Muscle layer of colon (tissue), 2 donors: ENCODE measurements at regions not wholly inside any gene's neighbourhood (a gene's known extent, or its start where the extent isn't known, plus 50 kb on each side); places are given as distances from the start of the nearest gene placed in this dataset.
"Not testable (repeated sequence)": the region's sequence is repeated elsewhere in the genome, so short reads cannot be mapped to it uniquely, and the experiment has no call there.

Source experiments
- H3K27ac ChIP-seq: one replicate; pipeline ENCODE4 v1.7.0; 2013; ENCODE audit warnings: low read depth, mild to moderate bottlenecking, low read length, moderate library complexity
- H3K27me3 ChIP-seq, 2 donors: one replicate each; pipeline ENCODE4 v1.7.0; 2013; ENCODE audit warnings: low read length in 2 of 2, mild to moderate bottlenecking in 2 of 2; ENCODE audit not compliant: insufficient read depth in 2 of 2, control insufficient read depth in 1 of 2
- H3K36me3 ChIP-seq: one replicate; pipeline ENCODE4 v1.7.0; 2013; ENCODE audit warnings: mild to moderate bottlenecking, low read length; ENCODE audit not compliant: insufficient read depth
- H3K4me1 ChIP-seq: one replicate; pipeline ENCODE4 v1.7.0; 2013; ENCODE audit warnings: mild to moderate bottlenecking, low read length; ENCODE audit not compliant: insufficient read depth
- H3K4me3 ChIP-seq, 2 donors: one replicate each; pipeline ENCODE4 v1.7.0; 2013; ENCODE audit warnings: low read length in 2 of 2, low read depth in 1 of 2, mild to moderate bottlenecking in 1 of 2, moderate library complexity in 1 of 2
- H3K9ac ChIP-seq: one replicate; pipeline ENCODE4 v1.7.0; 2013; ENCODE audit warnings: low read length
- H3K9me3 ChIP-seq: one replicate; pipeline ENCODE4 v1.7.0; 2013; ENCODE audit warnings: mild to moderate bottlenecking, low read length
- donor health status: abdominal sarcoma.
- donor health status: Adenocarcinoma of cecum.

DNA sequence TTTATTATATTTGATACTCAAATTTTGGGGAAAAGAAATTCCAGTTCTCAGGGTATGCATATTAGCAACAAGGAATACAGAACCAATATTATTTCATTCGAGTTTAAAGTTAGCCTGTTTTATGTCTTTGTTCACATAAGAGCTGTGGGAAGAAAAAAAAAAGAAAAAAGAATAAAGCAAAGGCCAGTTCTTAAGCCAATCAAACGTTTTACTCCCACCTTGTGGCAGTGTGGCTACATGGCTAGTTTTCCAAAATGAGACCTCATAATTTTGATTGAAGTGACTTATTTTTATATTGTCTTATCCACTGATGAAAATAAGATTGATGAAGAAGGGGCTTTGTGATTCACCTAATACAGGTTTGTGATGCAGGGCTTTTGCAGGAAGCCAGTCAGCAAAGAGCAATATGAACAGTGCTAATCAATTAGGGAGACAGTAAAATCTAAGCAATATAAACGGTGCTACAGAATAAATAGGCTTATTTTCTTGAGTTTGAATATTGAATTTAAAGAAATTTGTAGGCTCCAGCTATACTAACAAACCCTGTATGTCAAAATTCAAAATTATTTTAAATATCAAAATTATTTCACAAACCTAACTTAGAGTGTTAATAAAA, 624.1 kb upstream of the FOXG1 start:
- no peaks in the 10 kb centered on the region for H3K4me1 ChIP-seq
- H3K27ac ChIP-seq = no peak overlapping the region
- no peak overlapping the region for H3K9ac ChIP-seq
- H3K4me3 ChIP-seq = no peak overlapping the region
- H3K9me3 ChIP-seq = no peaks in the 10 kb centered on the region
- H3K27me3 ChIP-seq = no peaks in the 10 kb centered on the region
- H3K36me3 ChIP-seq = no peaks in the 10 kb centered on the region

DNA sequence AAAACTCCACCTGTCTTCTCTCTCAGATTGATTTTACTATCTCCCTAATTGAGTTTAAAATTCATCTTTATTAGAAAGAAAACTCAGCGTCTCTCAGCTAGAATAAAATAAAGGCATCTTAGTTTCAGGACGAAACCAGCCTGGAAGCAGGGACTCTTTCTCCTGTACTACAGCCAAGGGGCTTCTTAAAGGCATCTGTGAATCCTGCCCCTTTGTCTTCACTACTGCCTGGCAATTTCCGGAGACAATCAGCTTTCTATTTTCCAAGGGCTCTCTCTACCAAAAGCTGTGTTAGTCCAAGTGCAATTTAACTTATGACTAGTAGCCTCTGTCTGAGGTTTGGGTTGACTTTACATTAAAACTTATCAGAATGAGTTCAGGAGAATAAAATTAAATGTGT, 623.3 kb upstream of the FOXG1 start:
- H3K9me3 ChIP-seq = no peaks in the 10 kb centered on the region
- H3K36me3 ChIP-seq = no peaks in the 10 kb centered on the region
- no peak overlapping the region for H3K27ac ChIP-seq
- no peak overlapping the region for H3K4me3 ChIP-seq
- H3K27me3 ChIP-seq = no peaks in the 10 kb centered on the region
- no peak overlapping the region for H3K9ac ChIP-seq
- no peaks in the 10 kb centered on the region for H3K4me1 ChIP-seq

DNA sequence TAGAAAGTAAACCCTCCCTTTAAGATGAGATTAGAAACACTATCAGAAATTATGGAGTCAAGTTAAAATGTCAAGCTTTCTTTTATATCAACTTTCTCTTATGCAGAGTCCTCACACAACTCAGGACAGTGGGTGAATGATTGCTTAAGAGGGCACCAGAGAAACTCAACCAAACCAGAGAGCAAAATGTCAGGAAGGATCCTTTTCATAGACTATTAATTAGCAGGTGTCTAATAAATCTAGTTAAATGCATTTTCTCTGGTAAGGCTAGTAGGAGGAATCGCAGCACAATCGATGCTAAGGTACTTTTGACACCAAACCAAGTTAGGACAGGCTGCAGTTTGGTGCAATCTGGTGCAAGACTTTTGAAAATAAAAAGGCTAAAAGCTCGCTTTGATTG, 614.7 kb upstream of the FOXG1 start:
- H3K9me3 ChIP-seq = no peaks in the 10 kb centered on the region
- H3K4me1 ChIP-seq = no peaks in the 10 kb centered on the region
- no peak overlapping the region for H3K27ac ChIP-seq
- no peak overlapping the region for H3K4me3 ChIP-seq
- H3K9ac ChIP-seq = no peak overlapping the region
- H3K27me3 ChIP-seq = no peaks in the 10 kb centered on the region
- H3K36me3 ChIP-seq = no peaks in the 10 kb centered on the region

DNA sequence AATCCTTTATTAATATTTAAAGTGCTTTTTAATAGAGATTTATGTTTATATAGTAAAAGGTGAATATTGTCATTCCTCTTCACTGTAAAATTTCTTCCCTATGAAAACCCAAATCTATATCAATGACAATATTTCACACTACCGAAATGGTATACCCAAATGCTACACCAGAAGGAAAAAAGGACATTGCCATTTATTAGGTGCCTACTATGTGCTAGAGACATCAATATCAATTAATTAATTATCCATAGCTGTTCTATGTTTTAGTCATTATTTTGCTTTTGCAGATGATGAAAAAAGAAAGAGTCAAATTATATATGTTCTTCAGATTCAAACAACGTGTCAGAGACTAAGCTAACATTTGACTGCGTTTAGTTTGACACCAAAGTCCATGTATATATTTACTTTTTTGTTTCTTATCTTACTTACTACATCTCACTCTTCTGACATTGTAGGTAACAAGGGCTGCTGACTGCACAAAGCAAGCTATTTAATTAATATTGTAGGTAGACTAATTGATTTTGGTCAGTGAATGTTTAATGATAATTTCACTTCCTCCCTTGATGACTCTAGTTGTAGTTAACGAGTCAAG, 614.0 kb upstream of the FOXG1 start:
- Histone ChIP-seq H3K4me1 (no peaks in the 10 kb centered on the region), H3K27ac (no peak overlapping the region), H3K9ac (no peak overlapping the region), H3K4me3 (no peak overlapping the region), H3K36me3 (no peaks in the 10 kb centered on the region), H3K9me3 (no peaks in the 10 kb centered on the region), H3K27me3 (no peaks in the 10 kb centered on the region)

DNA sequence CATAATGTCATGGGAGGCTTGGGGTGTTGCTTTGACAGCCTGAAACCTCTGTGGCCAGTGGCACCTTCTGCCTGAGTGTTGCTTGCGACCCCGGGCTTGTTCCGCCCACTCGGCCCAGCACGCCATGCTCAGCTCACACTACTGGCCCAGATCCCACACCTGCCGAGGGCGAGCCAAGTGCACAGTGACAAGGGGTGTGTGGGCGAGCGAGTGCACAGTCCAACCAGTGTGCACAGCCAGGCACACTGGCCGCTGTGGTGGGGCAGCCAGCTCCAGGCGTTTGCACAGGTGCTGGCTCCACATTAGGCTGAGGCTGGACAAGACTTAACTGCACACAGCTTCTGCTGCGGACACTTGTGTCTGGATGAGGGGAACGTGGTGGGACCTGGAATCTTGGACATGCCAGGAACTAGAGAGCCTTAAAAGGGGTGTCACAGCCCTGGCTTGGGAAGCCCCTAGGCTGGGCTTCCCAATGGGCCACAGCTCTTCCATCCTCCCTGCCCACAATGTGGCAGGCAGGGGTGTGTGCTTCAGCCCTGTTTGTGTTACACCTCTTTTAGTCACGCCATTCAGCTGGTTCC, 609.2 kb upstream of the FOXG1 start:
- Histone ChIP-seq H3K36me3 (no peaks in the 10 kb centered on the region), H3K4me1 (no peaks in the 10 kb centered on the region), H3K9me3 (no peaks in the 10 kb centered on the region), H3K27me3 (no peaks in the 10 kb centered on the region), H3K4me3 (no peak overlapping the region), H3K27ac (no peak overlapping the region), H3K9ac (no peak overlapping the region)

DNA sequence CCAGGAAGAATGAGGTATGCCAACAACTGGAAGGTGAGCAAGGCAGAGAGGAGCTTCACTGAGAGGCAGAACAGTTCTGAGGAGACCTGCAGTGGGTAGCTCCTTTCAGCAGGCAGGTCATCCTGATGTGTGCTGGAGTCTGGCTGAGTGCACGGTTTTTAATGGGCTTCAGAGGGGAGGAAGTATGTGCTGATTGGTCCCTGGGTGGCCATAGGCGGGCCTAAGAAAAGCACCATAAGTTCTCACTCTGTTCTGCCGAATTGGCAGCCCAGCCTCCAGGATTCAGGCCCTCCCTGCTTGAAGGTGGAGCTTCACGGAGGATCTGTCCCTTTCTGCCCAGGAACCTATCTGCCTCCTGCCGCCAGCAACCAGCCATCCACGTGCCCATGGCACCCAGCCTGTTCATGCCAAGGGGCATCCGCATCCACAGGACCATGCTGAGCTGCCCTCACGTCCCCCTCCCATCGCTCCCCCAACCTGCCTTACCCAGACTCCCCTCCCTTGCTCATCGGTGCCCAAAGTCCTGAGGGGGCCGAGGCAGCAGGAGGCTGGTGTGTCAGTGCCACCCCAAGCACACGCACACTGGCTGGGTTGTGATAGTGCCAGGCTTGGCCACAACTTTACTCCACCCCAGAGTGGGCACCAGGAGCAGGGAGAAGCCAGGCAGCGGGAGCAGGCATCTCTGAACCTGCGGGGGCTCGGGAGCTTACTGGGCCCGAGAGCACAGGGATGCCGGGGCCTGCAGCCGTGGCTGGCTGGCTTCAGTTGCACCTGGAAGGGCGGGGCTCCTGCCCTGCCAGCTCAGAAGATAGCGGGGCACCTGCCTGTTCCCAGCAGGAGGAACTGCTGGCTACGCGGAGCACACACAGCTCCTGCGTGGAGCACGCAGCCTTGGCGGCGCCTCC, 608.4 kb upstream of the FOXG1 start:
- Histone ChIP-seq H3K4me3 (no peak overlapping the region), H3K36me3 (no peaks in the 10 kb centered on the region), H3K4me1 (no peaks in the 10 kb centered on the region), H3K27ac (no peak overlapping the region), H3K9ac (no peak overlapping the region), H3K27me3 (no peaks in the 10 kb centered on the region), H3K9me3 (no peaks in the 10 kb centered on the region)

DNA sequence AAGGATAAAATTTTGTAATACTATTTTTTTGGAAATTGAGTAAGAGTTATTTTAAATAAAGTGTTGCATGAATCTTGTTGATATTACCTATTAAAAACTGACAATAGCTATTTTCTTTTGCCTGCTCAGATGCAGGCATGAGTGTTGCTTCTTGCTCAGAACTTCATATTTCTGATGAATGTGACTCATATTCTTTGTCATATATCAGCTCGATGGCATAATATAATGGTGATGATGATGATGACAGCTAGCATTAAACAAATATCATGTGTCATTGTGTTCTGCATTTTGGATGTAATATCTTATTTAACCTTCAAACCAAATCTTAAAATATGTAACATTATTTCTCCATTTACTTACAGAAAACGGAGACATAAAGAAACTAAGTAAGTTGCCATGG, 605.5 kb upstream of the FOXG1 start:
- Histone ChIP-seq H3K36me3 (no peaks in the 10 kb centered on the region), H3K4me1 (no peaks in the 10 kb centered on the region), H3K9me3 (no peaks in the 10 kb centered on the region), H3K27ac (no peak overlapping the region), H3K4me3 (no peak overlapping the region), H3K27me3 (no peaks in the 10 kb centered on the region), H3K9ac (no peak overlapping the region)

DNA sequence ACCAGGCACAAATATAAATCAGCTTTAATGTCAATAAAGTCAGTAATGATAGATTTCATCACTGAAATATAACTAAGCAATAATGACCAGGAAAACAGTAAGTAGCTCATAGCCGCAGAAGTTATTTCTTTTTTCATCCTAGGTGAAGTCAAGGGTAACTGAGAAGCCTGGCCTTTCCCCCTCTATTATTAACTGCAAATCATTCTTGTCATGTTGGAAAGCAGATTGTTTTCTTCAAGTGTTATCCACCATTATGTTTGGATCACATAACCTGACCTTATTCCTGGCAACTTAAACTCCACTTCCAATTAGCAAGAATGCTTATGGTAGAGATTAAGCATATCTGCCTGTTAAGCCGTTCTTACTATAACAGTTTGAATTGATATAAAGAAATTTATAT, 603.4 kb upstream of the FOXG1 start:
- no peak overlapping the region for H3K9ac ChIP-seq
- no peaks in the 10 kb centered on the region for H3K36me3 ChIP-seq
- H3K4me3 ChIP-seq = no peak overlapping the region
- H3K27ac ChIP-seq = no peak overlapping the region
- no peaks in the 10 kb centered on the region for H3K4me1 ChIP-seq
- H3K9me3 ChIP-seq = no peaks in the 10 kb centered on the region
- no peaks in the 10 kb centered on the region for H3K27me3 ChIP-seq

DNA sequence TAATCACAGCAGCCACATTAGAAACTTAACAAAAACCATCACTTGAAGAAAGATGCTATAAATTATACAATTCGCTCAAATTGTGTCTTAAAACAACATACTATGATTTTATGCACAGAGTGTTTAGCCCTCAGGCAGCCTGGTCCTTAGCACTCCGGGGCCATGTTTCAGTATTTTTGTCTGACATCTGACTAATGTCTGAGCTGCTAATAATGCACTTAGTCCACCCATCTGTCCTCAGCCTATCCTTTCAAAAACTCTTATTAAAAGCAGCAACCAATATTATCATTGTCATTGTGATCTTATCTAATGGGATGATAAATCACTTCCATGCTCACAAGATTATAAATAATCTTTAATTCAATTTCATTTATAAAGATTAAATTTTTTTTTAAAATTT, 602.7 kb upstream of the FOXG1 start:
- Histone ChIP-seq H3K4me3 (no peak overlapping the region), H3K27ac (no peak overlapping the region), H3K9me3 (no peaks in the 10 kb centered on the region), H3K27me3 (no peaks in the 10 kb centered on the region), H3K9ac (no peak overlapping the region), H3K36me3 (no peaks in the 10 kb centered on the region), H3K4me1 (no peaks in the 10 kb centered on the region)

DNA sequence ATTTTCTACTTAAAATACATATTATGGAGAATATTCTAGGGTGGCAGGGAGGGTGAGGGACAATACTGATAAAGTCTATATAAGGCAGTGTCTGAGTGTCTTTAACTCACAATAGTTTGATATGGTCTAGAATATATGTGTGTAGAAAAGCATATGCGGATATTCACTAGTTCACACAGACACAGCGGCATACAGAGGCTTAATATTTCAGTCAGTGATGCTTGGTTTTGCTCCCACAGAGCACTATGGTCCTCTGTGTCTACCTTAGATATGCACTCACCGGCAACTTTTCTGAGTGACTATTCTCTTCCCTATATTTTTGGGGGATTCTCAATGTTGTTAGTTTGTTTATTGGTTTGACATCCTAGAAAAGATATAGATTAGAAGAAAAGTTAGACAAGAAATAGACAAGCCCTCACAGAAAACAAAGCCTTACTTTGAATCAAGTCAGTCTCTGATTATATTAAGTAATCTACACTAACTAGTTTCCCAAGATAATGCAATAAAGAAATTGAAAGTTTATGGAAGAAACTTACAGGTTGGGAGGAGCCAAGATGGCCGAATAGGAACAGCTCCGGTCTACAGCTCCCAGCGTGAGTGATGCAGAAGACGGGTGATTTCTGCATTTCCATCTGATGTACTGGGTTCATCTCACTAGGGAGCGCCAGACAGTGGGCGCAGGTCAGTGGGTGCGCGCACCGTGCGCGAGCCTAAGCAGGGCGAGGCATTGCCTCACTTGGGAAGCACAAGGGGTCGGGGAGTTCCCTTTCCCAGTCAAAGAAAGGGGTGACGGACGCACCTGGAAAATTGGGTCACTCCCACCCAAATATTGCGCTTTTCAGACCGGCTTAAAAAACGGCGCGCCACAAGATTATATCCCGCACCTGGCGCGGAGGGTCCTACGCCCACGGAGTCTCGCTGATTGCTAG, 578.4 kb upstream of the FOXG1 start:
- not testable (repeated sequence) for H3K36me3 ChIP-seq, H3K4me3 ChIP-seq, H3K27me3 ChIP-seq, H3K9me3 ChIP-seq, H3K9ac ChIP-seq, H3K4me1 ChIP-seq, H3K27ac ChIP-seq

DNA sequence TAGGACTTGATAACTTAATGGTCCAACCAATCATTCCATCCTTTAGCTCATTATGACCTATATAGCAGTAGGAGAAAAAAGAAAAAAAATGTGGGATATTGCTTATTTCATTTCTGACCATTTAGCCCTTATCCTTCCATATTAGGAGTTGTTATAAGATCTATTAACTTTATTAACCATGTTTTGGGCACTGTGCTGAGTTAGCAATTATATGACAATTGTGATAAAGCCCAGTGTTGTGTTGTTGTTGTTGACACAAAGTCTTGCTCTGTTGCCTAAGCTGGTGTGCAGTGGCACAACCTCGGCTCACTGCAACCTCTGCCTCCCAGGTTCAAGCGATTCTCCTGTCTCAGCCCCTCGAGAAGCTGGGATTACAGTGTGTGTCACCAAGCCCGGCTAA, 569.7 kb upstream of the FOXG1 start:
- Histone ChIP-seq H3K9ac (no peak overlapping the region), H3K27me3 (no peaks in the 10 kb centered on the region), H3K4me1 (no peaks in the 10 kb centered on the region)

More for the DNA sequence above, 569.7 kb upstream of the FOXG1 start:
- H3K9me3 ChIP-seq = no peaks in the 10 kb centered on the region
- H3K36me3 ChIP-seq = no peaks in the 10 kb centered on the region
- H3K27ac ChIP-seq = no peak overlapping the region
- no peak overlapping the region for H3K4me3 ChIP-seq
